ENCODE measurements at regions not wholly inside any gene's neighbourhood (a gene's known extent, or its start where the extent isn't known, plus 50 kb on each side); places are given as distances from the start of the nearest gene placed in this dataset.
"Not testable (repeated sequence)": the region's sequence is repeated elsewhere in the genome, so short reads cannot be mapped to it uniquely, and the experiment has no call there.

GRCh38 chr9:38257626-38258215 is 134.8 kb upstream of the ALDH1B1 start:
- DNase-seq (ENCODE audit: low read depth in 2 of 3, low spot score in 1 of 3): no peak

GRCh38 chr9:38256461-38256860 is 136.0 kb upstream of the ALDH1B1 start:
- DNase-seq (ENCODE audit: low read depth in 2 of 3, low spot score in 1 of 3): no peak

GRCh38 chr9:38255599-38255998 is 136.9 kb upstream of the ALDH1B1 start:
- no peak for DNase-seq (ENCODE audit: low read depth in 2 of 3, low spot score in 1 of 3)

GRCh38 chr9:38254756-38255155 is 137.7 kb upstream of the ALDH1B1 start:
- DNase-seq (ENCODE audit: low read depth in 2 of 3, low spot score in 1 of 3): no peak

- no peak for DNase-seq (ENCODE audit: low read depth in 2 of 3, low spot score in 1 of 3)
Observed at GRCh38 chr9:38254151-38254550, 138.4 kb upstream of the ALDH1B1 start.

- DNase-seq (ENCODE audit: low read depth in 2 of 3, low spot score in 1 of 3): no peak
Observed at GRCh38 chr9:38253200-38253599, 139.3 kb upstream of the ALDH1B1 start.

- DNase-seq (ENCODE audit: low read depth in 2 of 3, low spot score in 1 of 3): no peak
Observed at GRCh38 chr9:38251036-38251860, 141.3 kb upstream of the ALDH1B1 start.

- no peak for DNase-seq (ENCODE audit: low read depth in 2 of 3, low spot score in 1 of 3)
Observed at GRCh38 chr9:38250279-38251035, 142.0 kb upstream of the ALDH1B1 start.

GRCh38 chr9:38249587-38250210 is 142.8 kb upstream of the ALDH1B1 start:
- DNase-seq (ENCODE audit: low read depth in 2 of 3, low spot score in 1 of 3): no peak

GRCh38 chr9:38249049-38249448 is 143.5 kb upstream of the ALDH1B1 start:
- DNase-seq (ENCODE audit: low read depth in 2 of 3, low spot score in 1 of 3): no peak

GRCh38 chr9:38246833-38247232 is 145.7 kb upstream of the ALDH1B1 start:
- DNase-seq (ENCODE audit: low read depth in 2 of 3, low spot score in 1 of 3): no peak

GRCh38 chr9:38244971-38245370 is 147.5 kb upstream of the ALDH1B1 start:
- no peak for DNase-seq (ENCODE audit: low read depth in 2 of 3, low spot score in 1 of 3)

- DNase-seq (ENCODE audit: low read depth in 2 of 3, low spot score in 1 of 3): no peak
Observed at GRCh38 chr9:38243993-38244392, 148.5 kb upstream of the ALDH1B1 start.

GRCh38 chr9:38242151-38242550 is 150.4 kb upstream of the ALDH1B1 start:
- not testable (repeated sequence) for DNase-seq (ENCODE audit: low read depth in 2 of 3, low spot score in 1 of 3)

- no peak for DNase-seq (ENCODE audit: low read depth in 2 of 3, low spot score in 1 of 3)
Observed at GRCh38 chr9:38240051-38240450, 152.5 kb upstream of the ALDH1B1 start.

GRCh38 chr9:38235244-38235643 is 157.3 kb upstream of the ALDH1B1 start:
- DNase-seq (ENCODE audit: low read depth in 2 of 3, low spot score in 1 of 3): no peak

GRCh38 chr9:38234479-38235170 is 157.9 kb upstream of the ALDH1B1 start:
- no peak for DNase-seq (ENCODE audit: low read depth in 2 of 3, low spot score in 1 of 3)

- no peak for DNase-seq (ENCODE audit: low read depth in 2 of 3, low spot score in 1 of 3)
Observed at GRCh38 chr9:38233796-38234355, 158.6 kb upstream of the ALDH1B1 start.

- DNase-seq (ENCODE audit: low read depth in 2 of 3, low spot score in 1 of 3): no peak
Observed at GRCh38 chr9:38233343-38233742, 159.2 kb upstream of the ALDH1B1 start.

- DNase-seq (ENCODE audit: low read depth in 2 of 3, low spot score in 1 of 3): no peak
Observed at GRCh38 chr9:38232895-38233294, 159.6 kb upstream of the ALDH1B1 start.

Data from stimulated activated CD4-positive, alpha-beta T cell treated with anti-CD3 and anti-CD28 coated beads, Interleukin-12 subunit alpha, Interleukin-12 subunit beta, amount 100 ng/mL, for 48 hours (primary cell).